Adrenal gland (tissue), 9 donors: ENCODE measurements at regions not wholly inside any gene's neighbourhood (a gene's known extent, or its start where the extent isn't known, plus 50 kb on each side); places are given as distances from the start of the nearest gene placed in this dataset.
"Not testable (repeated sequence)": the region's sequence is repeated elsewhere in the genome, so short reads cannot be mapped to it uniquely, and the experiment has no call there.

Experiments
- DNase-seq, 7 donors: peaks; one replicate each; pipeline ENCODE4 v3.0.0-alpha.2; 2019 to 2020
- H3K27ac ChIP-seq, 5 donors: fragments of 200-600 bp; sonication (generic) in 4 of 5; 1 replicate in 3 of 5; 2 replicates in 2 of 5; pipeline versions ENCODE4 v1.5.1 to v1.8.0; 2016 to 2020; ENCODE audit warnings: mild to moderate bottlenecking in 1 of 5
- H3K27me3 ChIP-seq: fragments of 200-600 bp; 2 replicates; pipeline ENCODE4 v1.8.0; 2021
- H3K36me3 ChIP-seq, 2 donors: fragments of 200-600 bp; replicated peaks in 1 of 2; 1 replicate in 1 of 2; 2 replicates in 1 of 2; pipeline versions ENCODE4 v1.5.1 to v1.8.0; 2018 to 2022
- H3K4me1 ChIP-seq, 2 donors: fragments of 200-600 bp; replicated peaks in 1 of 2; 1 replicate in 1 of 2; 2 replicates in 1 of 2; pipeline versions ENCODE4 v1.5.1 to v1.8.0; 2018 to 2021
- H3K4me3 ChIP-seq, 4 donors: fragments of 200-600 bp; sonication (generic) in 3 of 4; one replicate each; pipeline ENCODE4 v1.5.1; 2016 to 2018
- H3K9me3 ChIP-seq, 3 donors: fragments of 200-600 bp; sonication (generic) in 1 of 3; replicated peaks in 1 of 3; 1 replicate in 2 of 3; 2 replicates in 1 of 3; pipeline versions ENCODE4 v1.5.1 to v1.8.0; 2016 to 2021
- POLR2A ChIP-seq, 2 donors: fragments of 450-650 bp; IDR thresholded peaks; one replicate each; pipeline ENCODE4 v1.6.1; 2017; ENCODE audit warnings: antibody characterized with exemption in 2 of 2, mild to moderate bottlenecking in 2 of 2, moderate library complexity in 1 of 2
- WGBS, 4 donors: extraction: QIAGEN DNeasy Blood & Tissue Kit in 2 of 4; methylation state at CpG; one replicate each; pipeline versions ENCODE4 v1.1.5 to v1.1.7; 2013 to 2017; 5-methylcytosine and 5-hydroxymethylcytosine counted together
- intact Hi-C, 2 donors: fragments of 100-400 bp; cut with DNase I; formaldehyde crosslinking; loops; one replicate each; pipeline versions ENCODE4 v1.14.1 to v1.15.0; 2022 to 2023
- TF ChIP-seq, protein P1 (sequence below), 6 experiments: fragments of 450-650 bp in 4 of 6; fragments of 200-600 bp in 2 of 6; sonication (generic) in 1 of 6; IDR thresholded peaks; 1 replicate in 5 of 6; 2 replicates in 1 of 6; pipeline versions ENCODE4 v1.5.1 to v1.8.0; 2016 to 2021; ENCODE audit warnings: antibody characterized with exemption in 6 of 6, mild to moderate bottlenecking in 2 of 6, moderate library complexity in 1 of 6
- donor health status: healthy with polysubstance abuse.
- donor health status: Bipolar disorder and iron deficiency.
- donor health status: DM: yes; HTN: yes; CAD: no.
- donor health status: DM: no; HTN: no; CAD: no.
- donor health status: DM: no; HTN: no; CAD: no.

DNA sequence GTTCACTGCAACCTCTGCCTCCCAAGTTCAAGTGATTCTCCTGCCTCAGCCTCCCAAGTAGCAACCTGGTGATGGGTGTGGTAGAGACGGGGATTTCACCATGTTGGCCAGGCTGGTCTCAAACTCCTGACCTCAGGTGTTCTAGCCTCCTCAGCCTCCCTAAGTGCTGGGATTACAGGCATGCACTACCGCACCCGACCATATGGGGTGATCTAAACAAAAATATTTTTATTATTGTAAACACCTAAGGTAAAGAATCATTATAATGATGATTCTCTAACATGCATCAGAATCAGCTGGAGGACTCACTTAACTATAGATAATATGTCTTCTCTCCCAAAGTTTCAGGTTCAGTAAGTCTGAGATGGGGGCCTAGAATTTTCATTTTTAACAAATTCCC lies 96.2 kb upstream of the ALG10 start:
- H3K4me1 ChIP-seq: no peaks in the 10 kb centered on the region
- H3K9me3 ChIP-seq: no peaks in the 10 kb centered on the region
- no peak overlapping the region for H3K4me3 ChIP-seq
- intact Hi-C loops: no loop called here
- TF ChIP-seq POLR2A (IDR thresholded peaks at IDR 0.05): no peak
- TF ChIP-seq, protein P1, sequence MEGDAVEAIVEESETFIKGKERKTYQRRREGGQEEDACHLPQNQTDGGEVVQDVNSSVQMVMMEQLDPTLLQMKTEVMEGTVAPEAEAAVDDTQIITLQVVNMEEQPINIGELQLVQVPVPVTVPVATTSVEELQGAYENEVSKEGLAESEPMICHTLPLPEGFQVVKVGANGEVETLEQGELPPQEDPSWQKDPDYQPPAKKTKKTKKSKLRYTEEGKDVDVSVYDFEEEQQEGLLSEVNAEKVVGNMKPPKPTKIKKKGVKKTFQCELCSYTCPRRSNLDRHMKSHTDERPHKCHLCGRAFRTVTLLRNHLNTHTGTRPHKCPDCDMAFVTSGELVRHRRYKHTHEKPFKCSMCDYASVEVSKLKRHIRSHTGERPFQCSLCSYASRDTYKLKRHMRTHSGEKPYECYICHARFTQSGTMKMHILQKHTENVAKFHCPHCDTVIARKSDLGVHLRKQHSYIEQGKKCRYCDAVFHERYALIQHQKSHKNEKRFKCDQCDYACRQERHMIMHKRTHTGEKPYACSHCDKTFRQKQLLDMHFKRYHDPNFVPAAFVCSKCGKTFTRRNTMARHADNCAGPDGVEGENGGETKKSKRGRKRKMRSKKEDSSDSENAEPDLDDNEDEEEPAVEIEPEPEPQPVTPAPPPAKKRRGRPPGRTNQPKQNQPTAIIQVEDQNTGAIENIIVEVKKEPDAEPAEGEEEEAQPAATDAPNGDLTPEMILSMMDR (IDR thresholded peaks at IDR 0.05): no peak
- H3K27ac ChIP-seq: no peak overlapping the region
- H3K36me3 ChIP-seq: no peaks in the 10 kb centered on the region
- H3K27me3 ChIP-seq: no peaks in the 10 kb centered on the region
- DNase-seq: no peak
- 57 to 78% (median 69%) methylated on average over 3 of the region's 3 CpGs for WGBS, 4 donors

DNA sequence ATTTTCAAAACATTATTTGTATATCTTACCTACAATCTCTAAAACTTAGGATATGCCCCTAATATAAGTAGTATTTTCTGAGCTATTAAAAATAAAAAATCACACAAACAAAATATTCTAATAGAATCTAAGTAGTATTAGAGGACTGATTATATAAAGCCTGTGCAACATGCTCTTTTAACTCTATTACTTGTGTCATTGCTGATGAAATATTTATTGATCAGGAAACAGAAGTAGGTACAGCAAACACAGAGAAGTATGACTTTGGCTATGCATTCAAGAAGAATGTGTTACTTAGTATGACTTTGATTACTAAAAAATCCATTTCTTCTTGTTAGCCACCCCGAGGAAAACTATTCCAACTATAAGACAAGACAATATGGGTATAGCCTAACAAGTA lies 84.6 kb upstream of the ALG10 start:
- H3K27me3 ChIP-seq, H3K4me1 ChIP-seq, H3K9me3 ChIP-seq, intact Hi-C loops, H3K27ac ChIP-seq, H3K4me3 ChIP-seq, H3K36me3 ChIP-seq, DNase-seq: not testable (repeated sequence)
- 69 to 86% (median 76%) methylated on average over 1 of the region's 1 CpG for WGBS, 4 donors

- intact Hi-C loops: no loop called here
- Histone ChIP-seq H3K4me1 (no peaks in the 10 kb centered on the region), H3K9me3 (no peaks in the 10 kb centered on the region), H3K4me3 (no peak overlapping the region), H3K27ac (no peak overlapping the region), H3K36me3 (no peaks in the 10 kb centered on the region), H3K27me3 (no peaks in the 10 kb centered on the region)
- DNase-seq: no peak
- WGBS, 4 donors: 54 to 63% (median 56%) methylated on average over 3 of the region's 3 CpGs
- TF ChIP-seq POLR2A (IDR thresholded peaks at IDR 0.05): no peak
- TF ChIP-seq, protein P1 (IDR thresholded peaks at IDR 0.05): no peak
Measured at GRCh38 chr12:33942172-33942571, 80.1 kb upstream of the ALG10 start.

GRCh38 chr12:33944703-33945437 lies 77.4 kb upstream of the ALG10 start:
- Histone ChIP-seq H3K36me3 (no peaks in the 10 kb centered on the region), H3K4me1 (no peaks in the 10 kb centered on the region), H3K9me3 (peaks cover 0 to 6% (median 0%) of the 10 kb centered on the region in 3 donors), H3K4me3 (no peak overlapping the region), H3K27me3 (no peaks in the 10 kb centered on the region), H3K27ac (no peak overlapping the region)
- intact Hi-C loops: no loop called here
- no peak for DNase-seq
- TF ChIP-seq, protein P1 (IDR thresholded peaks at IDR 0.05): no peak
- TF ChIP-seq POLR2A (IDR thresholded peaks at IDR 0.05): no peak
- 72 to 78% (median 75%) methylated on average over 3 of the region's 3 CpGs for WGBS, 4 donors

GRCh38 chr12:33945438-33945784 lies 76.9 kb upstream of the ALG10 start:
- DNase-seq: no peak
- H3K27ac ChIP-seq: no peak overlapping the region
- peaks cover 0 to 8% (median 0%) of the 10 kb centered on the region in 3 donors for H3K9me3 ChIP-seq
- WGBS, 4 donors: 73 to 86% (median 75%) methylated on average over 5 to 6 of the region's 6 CpGs
- intact Hi-C loops: no loop called here
- no peaks in the 10 kb centered on the region for H3K27me3 ChIP-seq
- TF ChIP-seq POLR2A (IDR thresholded peaks at IDR 0.05): no peak
- TF ChIP-seq, protein P1 (IDR thresholded peaks at IDR 0.05): no peak
- H3K4me1 ChIP-seq: no peaks in the 10 kb centered on the region
- no peak overlapping the region for H3K4me3 ChIP-seq
- H3K36me3 ChIP-seq: no peaks in the 10 kb centered on the region

- H3K4me1 ChIP-seq, H3K4me3 ChIP-seq, H3K27ac ChIP-seq, H3K27me3 ChIP-seq, H3K9me3 ChIP-seq, intact Hi-C loops, H3K36me3 ChIP-seq, DNase-seq: not testable (repeated sequence)
- 76 to 92% (median 83%) methylated on average over 7 of the region's 7 CpGs for WGBS, 4 donors
Measured at GRCh38 chr12:33966219-33966618, 56.1 kb upstream of the ALG10 start.
